ENCODE measurements at regions not wholly inside any gene's neighbourhood (a gene's known extent, or its start where the extent isn't known, plus 50 kb on each side); places are given as distances from the start of the nearest gene placed in this dataset.

GRCh38 chr2:128403814-128404708 is 85.4 kb upstream of the HS6ST1 start:
- DNase-seq: no peak

- DNase-seq: no peak
These were observed 86.2 kb upstream of the HS6ST1 start for GRCh38 chr2:128404709-128405466.

- DNase-seq: no peak
These were observed 86.8 kb upstream of the HS6ST1 start for GRCh38 chr2:128405467-128405900.

- DNase-seq: no peak
These were observed 87.4 kb upstream of the HS6ST1 start for GRCh38 chr2:128405981-128406613.

GRCh38 chr2:128406736-128407554 is 88.3 kb upstream of the HS6ST1 start:
- no peak for DNase-seq

- DNase-seq: no peak
These were observed 90.0 kb upstream of the HS6ST1 start for GRCh38 chr2:128408349-128409305.

- no peak for DNase-seq
These were observed 90.8 kb upstream of the HS6ST1 start for GRCh38 chr2:128409326-128410034.

- DNase-seq: no peak
These were observed 91.5 kb upstream of the HS6ST1 start for GRCh38 chr2:128410035-128410757.

GRCh38 chr2:128410758-128411215 is 92.1 kb upstream of the HS6ST1 start:
- DNase-seq: no peak

- no peak for DNase-seq
These were observed 92.8 kb upstream of the HS6ST1 start for GRCh38 chr2:128411431-128411830.

- DNase-seq: no peak
These were observed 93.7 kb upstream of the HS6ST1 start for GRCh38 chr2:128412181-128412871.

- DNase-seq: no peak
These were observed 94.5 kb upstream of the HS6ST1 start for GRCh38 chr2:128413014-128413717.

- DNase-seq: no peak
These were observed 95.2 kb upstream of the HS6ST1 start for GRCh38 chr2:128413718-128414341.

GRCh38 chr2:128414351-128414750 is 95.7 kb upstream of the HS6ST1 start:
- DNase-seq: no peak

GRCh38 chr2:128414946-128415778 is 96.5 kb upstream of the HS6ST1 start:
- no peak for DNase-seq

- DNase-seq: no peak
These were observed 97.1 kb upstream of the HS6ST1 start for GRCh38 chr2:128415779-128416061.

GRCh38 chr2:128416109-128416785 is 97.6 kb upstream of the HS6ST1 start:
- DNase-seq: no peak

Data from stimulated activated CD4-positive, alpha-beta T cell treated with anti-CD3 and anti-CD28 coated beads, Interleukin-15, amount 100 ng/mL, for 24 hours (primary cell).